IMR-90 (cell line): ENCODE measurements at regions not wholly inside any gene's neighbourhood (a gene's known extent, or its start where the extent isn't known, plus 50 kb on each side); places are given as distances from the start of the nearest gene placed in this dataset.

Source experiments
- ATAC-seq: fragments of 200-7000 bp; cut with Tn5 transposase; 2 replicates; pipeline ENCODE4 v1.9.1; 2020; ENCODE audit warnings: low read depth, mild to moderate bottlenecking, moderate library complexity
- BruUV-seq: library from RNA; stranded (reverse); fragments of 400-500 nt; replicated peaks from 2 replicates; lab custom pipeline; 2021; lab: Mats Ljungman, UMichigan
- CTCF ChIA-PET: fragments of 300-600 bp; formaldehyde crosslinking; extraction: SDS; loops from one replicate; lab custom pipeline; 2021; ENCODE audit warnings: antibody characterized with exemption; lab: Yijun Ruan, JAX
- POLR2A ChIA-PET: fragments of 300-600 bp; sonication (Branson Sonifier 250); formaldehyde crosslinking; loops from one replicate; lab custom pipeline; 2022; ENCODE audit warnings: antibody characterized with exemption; ENCODE audit not compliant: unreplicated experiment; lab: Charles Lee
- DNase-seq: peaks from one replicate; pipeline ENCODE4 v3.0.0; 2013
- H2AFZ ChIP-seq: replicated peaks from 2 replicates; pipeline ENCODE3; 2013; ENCODE audit warnings: low read length, mild to moderate bottlenecking; ENCODE audit not compliant: poor library complexity
- H2AK5ac ChIP-seq: 2 replicates; pipeline ENCODE4 v1.6.1; 2013; ENCODE audit warnings: low read depth, low read length, inconsistent platforms
- H2AK9ac ChIP-seq: replicated peaks from 2 replicates; pipeline ENCODE3; 2013; ENCODE audit warnings: mild to moderate bottlenecking, low read depth, low read length, moderate library complexity; ENCODE audit not compliant: poor library complexity
- H2BK120ac ChIP-seq: 2 replicates; pipeline ENCODE4 v1.6.1; 2013; ENCODE audit warnings: low read depth, low read length, inconsistent platforms
- H2BK15ac ChIP-seq: 3 replicates; pipeline ENCODE4 v1.6.1; 2013; ENCODE audit warnings: low read depth, low read length, inconsistent platforms
- H2BK20ac ChIP-seq: 2 replicates; pipeline ENCODE4 v1.6.1; 2013; ENCODE audit warnings: low read depth, mild to moderate bottlenecking, inconsistent platforms, low read length, moderate library complexity
- H2BK5ac ChIP-seq: 2 replicates; pipeline ENCODE4 v1.6.1; 2013; ENCODE audit warnings: mild to moderate bottlenecking, low read depth, low read length, inconsistent platforms; ENCODE audit not compliant: poor library complexity, severe bottlenecking
- H3K14ac ChIP-seq: replicated peaks from 2 replicates; pipeline ENCODE4 v1.6.1; 2013; ENCODE audit warnings: low read depth, low read length, inconsistent platforms
- H3K18ac ChIP-seq: 2 replicates; pipeline ENCODE4 v1.6.1; 2013; ENCODE audit warnings: low read depth, low read length, control low read depth
- H3K23ac ChIP-seq: 2 replicates; pipeline ENCODE4 v1.6.1; 2013; ENCODE audit warnings: low read depth, low read length, inconsistent platforms
- H3K27ac ChIP-seq: 2 replicates; pipeline ENCODE4 v1.5.1; 2013; ENCODE audit warnings: mild to moderate bottlenecking, control low read depth, low read length; ENCODE audit not compliant: insufficient read depth
- H3K27me3 ChIP-seq: 2 replicates; pipeline ENCODE4 v1.6.1; 2013; ENCODE audit warnings: low read length; ENCODE audit not compliant: control insufficient read depth, insufficient read depth
- H3K36me3 ChIP-seq: 2 replicates; pipeline ENCODE4 v1.6.1; 2013; ENCODE audit warnings: low read length, mixed read lengths; ENCODE audit not compliant: control insufficient read depth, insufficient read depth
- H3K4ac ChIP-seq: 2 replicates; pipeline ENCODE4 v1.6.1; 2013; ENCODE audit warnings: low read depth, low read length, inconsistent platforms
- H3K4me1 ChIP-seq: 2 replicates; pipeline ENCODE4 v1.6.1; 2013; ENCODE audit warnings: low read length, mixed read lengths; ENCODE audit not compliant: control insufficient read depth, insufficient read depth
- H3K4me2 ChIP-seq: 2 replicates; pipeline ENCODE4 v1.6.1; 2013; ENCODE audit warnings: low read depth, mild to moderate bottlenecking, control low read depth, low read length, moderate library complexity
- H3K4me3 ChIP-seq: 2 replicates; pipeline ENCODE4 v1.5.1; 2013; ENCODE audit warnings: low read depth, mild to moderate bottlenecking, control low read depth, low read length, moderate library complexity; ENCODE audit not compliant: insufficient read depth
- H3K56ac ChIP-seq: 2 replicates; pipeline ENCODE4 v1.6.1; 2013; ENCODE audit warnings: low read length, inconsistent platforms; ENCODE audit not compliant: insufficient read depth; ENCODE audit errors: extremely low read depth
- H3K79me1 ChIP-seq, 2 experiments: 2 replicates each; pipeline ENCODE4 v1.6.1; 2013; ENCODE audit warnings: low read length in 2 of 2, inconsistent platforms in 1 of 2, low read depth in 1 of 2
- H3K9ac ChIP-seq: 2 replicates; pipeline ENCODE4 v1.6.1; 2013; ENCODE audit warnings: low read depth, low read length, control low read depth
- H3K9me1 ChIP-seq: 2 replicates; pipeline ENCODE4 v1.6.1; 2013; ENCODE audit warnings: low read length, inconsistent platforms; ENCODE audit not compliant: insufficient read depth
- H3K9me3 ChIP-seq: 2 replicates; pipeline ENCODE4 v1.6.1; 2013; ENCODE audit warnings: low read length; ENCODE audit not compliant: control insufficient read depth, insufficient read depth
- H4K20me1 ChIP-seq: 2 replicates; pipeline ENCODE4 v1.6.1; 2013; ENCODE audit warnings: low read length, inconsistent platforms; ENCODE audit not compliant: insufficient read depth
- H4K5ac ChIP-seq: 2 replicates; pipeline ENCODE4 v1.6.1; 2013; ENCODE audit warnings: mild to moderate bottlenecking, low read depth, low read length, control low read depth
- H4K8ac ChIP-seq, 2 experiments: 2 replicates each; pipeline ENCODE4 v1.6.1; 2013; ENCODE audit warnings: low read depth in 2 of 2, low read length in 2 of 2, control low read depth in 1 of 2, inconsistent platforms in 1 of 2
- H4K91ac ChIP-seq: 2 replicates; pipeline ENCODE4 v1.6.1; 2013; ENCODE audit warnings: low read depth, low read length, inconsistent platforms; ENCODE audit not compliant: insufficient read depth
- CHD1 ChIP-seq: IDR thresholded peaks from 2 replicates; pipeline ENCODE4 v1.6.1; 2012; ENCODE audit warnings: low read depth, low read length, improper control_type of control experiment
- FOS ChIP-seq: fragments of 150-350 bp; IDR thresholded peaks from 2 replicates; pipeline ENCODE4 v1.6.1; 2016; ENCODE audit warnings: low read depth, low read length
- MAFK ChIP-seq: IDR thresholded peaks from 2 replicates; pipeline ENCODE4 v1.6.1; 2012; ENCODE audit warnings: low read depth, low read length, improper control_type of control experiment
- MAZ ChIP-seq: IDR thresholded peaks from 2 replicates; pipeline ENCODE4 v1.6.1; 2012; ENCODE audit warnings: low read depth, mild to moderate bottlenecking, low read length, improper control_type of control experiment, moderate library complexity, borderline replicate concordance
- MXI1 ChIP-seq: IDR thresholded peaks from 2 replicates; pipeline ENCODE4 v1.6.1; 2012; ENCODE audit warnings: low read depth, mild to moderate bottlenecking, low read length, moderate library complexity, borderline replicate concordance
- NFE2L2 ChIP-seq: fragments of 150-350 bp; IDR thresholded peaks from 2 replicates; pipeline ENCODE4 v1.6.1; 2016; ENCODE audit warnings: low read depth, mild to moderate bottlenecking, low read length
- POLR2A ChIP-seq: IDR thresholded peaks from 2 replicates; pipeline ENCODE4 v1.6.1; 2012; ENCODE audit warnings: mild to moderate bottlenecking, low read depth, low read length
- RAD21 ChIP-seq: IDR thresholded peaks from 2 replicates; pipeline ENCODE4 v1.6.1; 2012; ENCODE audit warnings: low read length, improper control_type of control experiment
- RCOR1 ChIP-seq: IDR thresholded peaks from 2 replicates; pipeline ENCODE4 v1.6.1; 2012; ENCODE audit warnings: mild to moderate bottlenecking, low read length, improper control_type of control experiment; ENCODE audit not compliant: insufficient replicate concordance
- SMC3 ChIP-seq: fragments of 150-350 bp; IDR thresholded peaks from 2 replicates; pipeline ENCODE4 v1.6.1; 2016; ENCODE audit warnings: low read depth, mild to moderate bottlenecking, antibody characterized with exemption, low read length, moderate library complexity
- WGBS, 2 experiments: methylation state at CpG; one replicate each; pipeline versions ENCODE4 v1.1.5 to v1.1.7; 2013; ENCODE audit warnings: missing lambda C conversion rate in 2 of 2; ENCODE audit not compliant: insufficient read length in 1 of 2; ENCODE audit errors: extremely low coverage in 2 of 2; 5-methylcytosine and 5-hydroxymethylcytosine counted together
- dilution Hi-C: fragments of 300-500 bp; cut with HindIII; formaldehyde crosslinking; loops from one replicate; pipeline ENCODE4 v1.14.3; 2018; ENCODE audit warnings: low sequenced_read_pairs; ENCODE audit not compliant: unreplicated experiment
- in situ Hi-C: fragments of 300-500 bp; cut with MboI; formaldehyde crosslinking; loops from 3 replicates; pipeline ENCODE4 v1.14.3; 2019; ENCODE audit warnings: low sequenced_read_pairs, inconsistent platforms, mixed read lengths
- intact Hi-C: fragments of 100-400 bp; cut with micrococcal nuclease; formaldehyde crosslinking; loops from 2 replicates; pipeline ENCODE4 v1.10.0; 2022
- TF ChIP-seq, protein P1 (sequence below): fragments of 150-350 bp; IDR thresholded peaks from 2 replicates; pipeline ENCODE4 v1.6.1; 2017; ENCODE audit warnings: mild to moderate bottlenecking, antibody characterized with exemption, low read length, low read depth
- TF ChIP-seq, protein P2 (sequence below): conservative IDR thresholded peaks from 2 replicates; pipeline ENCODE4 v1.5.1; 2012; ENCODE audit warnings: mild to moderate bottlenecking, low read depth, low read length, improper control_type of control experiment
- TF ChIP-seq, protein P3 (sequence below): fragments of 150-350 bp; IDR thresholded peaks from 2 replicates; pipeline ENCODE4 v1.6.1; 2016; ENCODE audit warnings: low read depth, mild to moderate bottlenecking, low read length, moderate library complexity, borderline replicate concordance

DNA sequence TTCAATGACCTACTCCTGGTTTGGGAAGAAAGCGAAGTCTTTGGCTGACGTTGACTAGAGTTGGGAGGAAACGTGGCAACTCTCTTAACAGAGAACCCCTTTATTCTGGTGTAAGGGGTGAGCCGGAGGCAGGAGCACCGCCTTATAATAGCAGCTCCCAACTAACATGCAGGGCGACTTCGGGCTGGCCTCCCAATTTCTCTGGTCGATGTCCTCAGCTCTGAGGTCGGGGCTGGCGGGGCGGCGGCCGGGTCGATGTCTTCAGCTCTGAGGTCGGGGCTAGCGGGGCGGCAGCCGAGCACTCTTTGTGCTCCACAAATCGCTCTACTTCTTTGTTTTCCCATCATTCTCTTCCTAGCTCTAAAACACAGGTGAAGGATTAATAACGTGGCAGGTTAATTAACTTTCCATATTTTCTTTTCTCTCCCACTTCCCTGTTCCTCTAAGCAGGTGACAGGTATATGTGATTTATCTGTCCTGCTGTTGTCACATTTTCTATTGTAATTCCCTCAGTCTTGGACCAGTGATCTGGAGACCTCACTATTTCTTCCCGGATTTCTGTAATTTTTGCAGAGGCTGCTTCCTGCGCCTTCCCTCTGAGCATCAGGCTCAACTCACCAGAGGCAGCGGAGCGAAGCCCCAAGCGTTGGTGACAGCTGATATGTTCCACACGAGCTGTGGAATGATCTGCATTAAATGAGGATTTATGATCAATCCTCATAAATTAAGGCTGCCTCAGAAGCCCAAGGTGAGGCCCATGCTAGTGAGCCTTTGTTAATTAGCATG, 64.3 kb downstream of the ACKR3 start:
- no peak overlapping the region for H3K56ac ChIP-seq
- no peak for TF ChIP-seq FOS
- no peak for TF ChIP-seq MXI1
- TF ChIP-seq, protein P1, sequence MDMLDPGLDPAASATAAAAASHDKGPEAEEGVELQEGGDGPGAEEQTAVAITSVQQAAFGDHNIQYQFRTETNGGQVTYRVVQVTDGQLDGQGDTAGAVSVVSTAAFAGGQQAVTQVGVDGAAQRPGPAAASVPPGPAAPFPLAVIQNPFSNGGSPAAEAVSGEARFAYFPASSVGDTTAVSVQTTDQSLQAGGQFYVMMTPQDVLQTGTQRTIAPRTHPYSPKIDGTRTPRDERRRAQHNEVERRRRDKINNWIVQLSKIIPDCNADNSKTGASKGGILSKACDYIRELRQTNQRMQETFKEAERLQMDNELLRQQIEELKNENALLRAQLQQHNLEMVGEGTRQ: no peak
- TF ChIP-seq MAZ: no peak
- no peak for TF ChIP-seq RAD21
- no peak for TF ChIP-seq NFE2L2
- no peak for TF ChIP-seq POLR2A
- TF ChIP-seq, protein P2, sequence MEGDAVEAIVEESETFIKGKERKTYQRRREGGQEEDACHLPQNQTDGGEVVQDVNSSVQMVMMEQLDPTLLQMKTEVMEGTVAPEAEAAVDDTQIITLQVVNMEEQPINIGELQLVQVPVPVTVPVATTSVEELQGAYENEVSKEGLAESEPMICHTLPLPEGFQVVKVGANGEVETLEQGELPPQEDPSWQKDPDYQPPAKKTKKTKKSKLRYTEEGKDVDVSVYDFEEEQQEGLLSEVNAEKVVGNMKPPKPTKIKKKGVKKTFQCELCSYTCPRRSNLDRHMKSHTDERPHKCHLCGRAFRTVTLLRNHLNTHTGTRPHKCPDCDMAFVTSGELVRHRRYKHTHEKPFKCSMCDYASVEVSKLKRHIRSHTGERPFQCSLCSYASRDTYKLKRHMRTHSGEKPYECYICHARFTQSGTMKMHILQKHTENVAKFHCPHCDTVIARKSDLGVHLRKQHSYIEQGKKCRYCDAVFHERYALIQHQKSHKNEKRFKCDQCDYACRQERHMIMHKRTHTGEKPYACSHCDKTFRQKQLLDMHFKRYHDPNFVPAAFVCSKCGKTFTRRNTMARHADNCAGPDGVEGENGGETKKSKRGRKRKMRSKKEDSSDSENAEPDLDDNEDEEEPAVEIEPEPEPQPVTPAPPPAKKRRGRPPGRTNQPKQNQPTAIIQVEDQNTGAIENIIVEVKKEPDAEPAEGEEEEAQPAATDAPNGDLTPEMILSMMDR: no peak
- no peak for TF ChIP-seq MAFK
- no peak for TF ChIP-seq SMC3
- TF ChIP-seq, protein P3, sequence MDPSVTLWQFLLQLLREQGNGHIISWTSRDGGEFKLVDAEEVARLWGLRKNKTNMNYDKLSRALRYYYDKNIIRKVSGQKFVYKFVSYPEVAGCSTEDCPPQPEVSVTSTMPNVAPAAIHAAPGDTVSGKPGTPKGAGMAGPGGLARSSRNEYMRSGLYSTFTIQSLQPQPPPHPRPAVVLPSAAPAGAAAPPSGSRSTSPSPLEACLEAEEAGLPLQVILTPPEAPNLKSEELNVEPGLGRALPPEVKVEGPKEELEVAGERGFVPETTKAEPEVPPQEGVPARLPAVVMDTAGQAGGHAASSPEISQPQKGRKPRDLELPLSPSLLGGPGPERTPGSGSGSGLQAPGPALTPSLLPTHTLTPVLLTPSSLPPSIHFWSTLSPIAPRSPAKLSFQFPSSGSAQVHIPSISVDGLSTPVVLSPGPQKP: no peak
- TF ChIP-seq RCOR1: no peak
- TF ChIP-seq CHD1: no peak
- H4K8ac ChIP-seq: no peak overlapping the region
- H3K4me3 ChIP-seq: no peak overlapping the region
- H4K5ac ChIP-seq: no peak overlapping the region
- in situ Hi-C loops (no loop called here), dilution Hi-C loops (no loop called here), intact Hi-C loops (no loop called here)
- DNase-seq (no peak), ATAC-seq (no peak)
- H3K27me3 ChIP-seq: peaks cover 11% of the 10 kb centered on the region
- no peaks in the 10 kb centered on the region for H3K79me1 ChIP-seq
- peaks cover 2% of the 10 kb centered on the region; the same call in 1 of the 2 replicates for H3K9me3 ChIP-seq
- H3K27ac ChIP-seq: no peak overlapping the region
- H2AK9ac ChIP-seq: no peak overlapping the region
- CTCF ChIA-PET: no interaction called here
- no peak overlapping the region for H2BK15ac ChIP-seq
- no peak overlapping the region for H3K18ac ChIP-seq
- H3K4me1 ChIP-seq: no peaks in the 10 kb centered on the region; the same call in 1 of the 2 replicates
- H3K23ac ChIP-seq: no peak overlapping the region
- H4K91ac ChIP-seq: no peak overlapping the region
- no peak overlapping the region for H2BK20ac ChIP-seq
- no peaks in the 10 kb centered on the region for H3K9me1 ChIP-seq
- H3K14ac ChIP-seq: no peak overlapping the region
- H2AK5ac ChIP-seq: no peak overlapping the region
- BruUV-seq: no TSS peak
- H3K4ac ChIP-seq: no peak overlapping the region
- no peaks in the 10 kb centered on the region for H3K36me3 ChIP-seq
- WGBS, 2 experiments: 80% methylated on average over 2 of the region's 26 CpGs; no CpG with 5 or more reads in 1 of the 2 experiments
- no peak overlapping the region for H2BK5ac ChIP-seq
- H2BK120ac ChIP-seq: no peak overlapping the region
- H2AFZ ChIP-seq: no peak overlapping the region
- no peaks in the 10 kb centered on the region for H4K20me1 ChIP-seq
- POLR2A ChIA-PET: no interaction called here
- no peak overlapping the region for H3K9ac ChIP-seq
- H3K4me2 ChIP-seq: no peak overlapping the region
